Uterus (tissue), 2 donors: ENCODE measurements at regions not wholly inside any gene's neighbourhood (a gene's known extent, or its start where the extent isn't known, plus 50 kb on each side); places are given as distances from the start of the nearest gene placed in this dataset.

ENCODE experiments used
- POLR2A ChIP-seq, 2 donors: fragments of 450-650 bp; IDR thresholded peaks; one replicate each; pipeline ENCODE4 v1.6.1; 2016; ENCODE audit warnings: antibody characterized with exemption in 2 of 2, mild to moderate bottlenecking in 1 of 2, moderate library complexity in 1 of 2
- TF ChIP-seq, protein P1 (sequence below), 4 experiments: fragments of 200-600 bp in 2 of 4; fragments of 450-650 bp in 2 of 4; sonication (generic) in 2 of 4; IDR thresholded peaks; one replicate each; pipeline ENCODE4 v1.5.1; 2016 to 2019; ENCODE audit warnings: antibody characterized with exemption in 4 of 4, mild to moderate bottlenecking in 2 of 4, moderate library complexity in 1 of 4

DNA sequence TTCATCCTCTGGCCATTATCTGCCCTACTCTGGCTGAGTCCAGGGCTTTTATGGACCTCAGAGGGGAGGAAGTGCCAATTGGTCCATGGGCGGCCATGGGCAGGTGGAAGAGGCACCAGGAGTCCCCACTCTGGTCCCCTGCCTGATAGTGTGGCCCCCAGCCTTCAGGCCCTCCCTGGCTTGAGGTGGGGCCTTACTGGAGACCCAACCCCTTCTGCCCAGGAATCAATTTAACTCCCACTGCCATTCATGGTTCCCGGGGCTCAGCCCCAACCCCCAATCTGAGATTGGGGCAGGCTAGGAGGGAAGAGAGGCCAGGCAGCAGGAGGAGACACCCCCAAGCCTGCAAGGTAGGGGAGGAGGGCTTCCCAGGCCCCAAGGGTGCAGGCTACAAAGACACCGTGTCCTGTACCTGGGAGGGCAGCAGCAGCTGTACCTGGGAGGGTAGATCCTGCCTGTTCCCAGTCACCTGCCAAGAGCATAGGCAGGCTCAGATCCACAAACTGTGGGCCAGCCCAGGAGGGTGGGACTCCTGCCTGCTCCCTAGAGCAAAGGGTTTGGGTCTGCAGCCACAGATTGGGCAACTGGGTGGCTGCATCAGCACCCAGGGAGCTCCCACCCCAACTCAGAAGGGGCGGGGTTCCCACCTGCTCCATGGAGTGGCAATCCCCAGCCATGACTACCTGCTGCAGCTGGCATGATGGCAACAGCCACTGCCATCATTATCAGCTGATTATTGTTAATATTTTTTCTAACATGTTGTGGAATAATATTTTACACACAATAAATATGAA is 1044.1 kb upstream of the B3GALT2 start:
- TF ChIP-seq, protein P1, sequence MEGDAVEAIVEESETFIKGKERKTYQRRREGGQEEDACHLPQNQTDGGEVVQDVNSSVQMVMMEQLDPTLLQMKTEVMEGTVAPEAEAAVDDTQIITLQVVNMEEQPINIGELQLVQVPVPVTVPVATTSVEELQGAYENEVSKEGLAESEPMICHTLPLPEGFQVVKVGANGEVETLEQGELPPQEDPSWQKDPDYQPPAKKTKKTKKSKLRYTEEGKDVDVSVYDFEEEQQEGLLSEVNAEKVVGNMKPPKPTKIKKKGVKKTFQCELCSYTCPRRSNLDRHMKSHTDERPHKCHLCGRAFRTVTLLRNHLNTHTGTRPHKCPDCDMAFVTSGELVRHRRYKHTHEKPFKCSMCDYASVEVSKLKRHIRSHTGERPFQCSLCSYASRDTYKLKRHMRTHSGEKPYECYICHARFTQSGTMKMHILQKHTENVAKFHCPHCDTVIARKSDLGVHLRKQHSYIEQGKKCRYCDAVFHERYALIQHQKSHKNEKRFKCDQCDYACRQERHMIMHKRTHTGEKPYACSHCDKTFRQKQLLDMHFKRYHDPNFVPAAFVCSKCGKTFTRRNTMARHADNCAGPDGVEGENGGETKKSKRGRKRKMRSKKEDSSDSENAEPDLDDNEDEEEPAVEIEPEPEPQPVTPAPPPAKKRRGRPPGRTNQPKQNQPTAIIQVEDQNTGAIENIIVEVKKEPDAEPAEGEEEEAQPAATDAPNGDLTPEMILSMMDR (IDR thresholded peaks at IDR 0.05), result no peak
- no peak for TF ChIP-seq POLR2A (IDR thresholded peaks at IDR 0.05)
